ENCODE measurements at regions not wholly inside any gene's neighbourhood (a gene's known extent, or its start where the extent isn't known, plus 50 kb on each side); places are given as distances from the start of the nearest gene placed in this dataset.

DNA sequence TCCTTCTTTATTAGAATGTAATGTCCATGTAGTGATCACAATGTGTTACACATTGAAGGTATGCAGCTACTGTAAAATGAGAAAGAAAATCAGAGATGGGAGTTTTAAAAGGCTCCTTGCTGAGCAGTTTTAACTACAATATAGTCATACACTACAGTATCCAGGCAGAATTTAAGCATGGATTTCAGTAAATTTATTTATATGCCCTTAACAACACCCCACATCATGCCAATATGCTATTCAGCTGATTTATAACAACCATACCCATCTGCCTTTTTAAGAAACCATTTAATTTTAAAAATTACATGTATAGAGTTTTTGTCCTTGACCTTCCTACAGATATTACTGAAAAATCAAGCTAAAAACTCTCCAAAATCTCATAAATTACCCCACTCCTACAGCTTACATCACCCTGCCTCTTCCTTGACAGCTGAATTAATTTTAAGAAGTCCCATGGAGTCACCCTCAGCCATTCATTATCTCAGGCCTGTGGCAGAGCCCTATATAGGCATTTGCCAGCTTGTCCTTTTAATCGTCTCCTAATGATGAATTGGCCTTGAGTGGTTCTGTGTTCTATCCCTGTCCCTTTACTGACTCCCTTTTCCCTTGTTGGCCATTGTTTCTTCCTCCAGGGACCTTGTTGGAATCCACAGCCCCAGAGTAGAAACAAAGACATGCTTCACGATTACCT is 797.6 kb upstream of the ARRDC4 start:
- intact Hi-C loops (cut with micrococcal nuclease), result no loop called here
- Histone ChIP-seq H3K9me3 (replicated peaks; ENCODE audit: control insufficient read depth, insufficient read depth, low read length) (no peaks in the 10 kb centered on the region), H3K4me1 (ENCODE audit: control insufficient read depth, extremely low read depth, insufficient read depth, low read length) (no peaks in the 10 kb centered on the region), H3K9ac (replicated peaks; ENCODE audit: extremely low read depth, insufficient read depth, low read length) (no peak overlapping the region), H3K79me2 (ENCODE audit: control insufficient read depth, insufficient read depth, low read length) (no peaks in the 10 kb centered on the region), H4K20me1 (replicated peaks; ENCODE audit: control insufficient read depth, extremely low read depth, insufficient read depth, low read length) (no peaks in the 10 kb centered on the region), H3K9me1 (replicated peaks; ENCODE audit: control insufficient read depth, extremely low read depth, insufficient read depth, low read length) (no peaks in the 10 kb centered on the region), H3K27me3 (ENCODE audit: control insufficient read depth in 2 of 2, insufficient read depth in 2 of 2, low read length in 2 of 2) (no peaks in the 10 kb centered on the region), H3K27ac (ENCODE audit: insufficient read depth, low read depth, low read length) (no peak overlapping the region), H3K36me3 (ENCODE audit: control insufficient read depth in 2 of 2, extremely low read depth in 1 of 2, insufficient read depth in 2 of 2, low read length in 2 of 2) (no peaks in the 10 kb centered on the region), H3K4me3 (replicated peaks in 1 of 3; ENCODE audit: insufficient read depth in 1 of 3, low read depth in 1 of 3, low read length in 3 of 3) (no peak overlapping the region), H3K4me2 (ENCODE audit: insufficient read depth, low read length) (no peak overlapping the region), H2AFZ (ENCODE audit: low read depth, low read length) (no peak overlapping the region)
- TF ChIP-seq GATA2 (IDR thresholded peaks at IDR 0.05; ENCODE audit: insufficient read depth, insufficient read length, low read depth, low read length) (no peak), FOS (IDR thresholded peaks at IDR 0.05; ENCODE audit: borderline replicate concordance, insufficient read depth, low read length) (no peak), EZH2 (IDR thresholded peaks at IDR 0.05; ENCODE audit: borderline replicate concordance, low read depth, low read length, severe bottlenecking) (no peak), POLR2A (IDR thresholded peaks at IDR 0.05; ENCODE audit: low read depth, low read length) (no peak)
- TF ChIP-seq, protein P1, sequence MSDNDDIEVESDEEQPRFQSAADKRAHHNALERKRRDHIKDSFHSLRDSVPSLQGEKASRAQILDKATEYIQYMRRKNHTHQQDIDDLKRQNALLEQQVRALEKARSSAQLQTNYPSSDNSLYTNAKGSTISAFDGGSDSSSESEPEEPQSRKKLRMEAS (IDR thresholded peaks at IDR 0.05; ENCODE audit: insufficient read depth, insufficient read length), result no peak
- CTCF ChIA-PET, result interaction anchor here (1.0 kb wide), 1 partner anchor 12 kb away, joined by 3 read pairs; no protein-coding TSS in a partner anchor
- FAIRE-seq, result no peak
- no peak for DNase-seq (ENCODE audit: low read depth, low spot score)
- POLR2A ChIA-PET, result no interaction called here
- dilution Hi-C loops (cut with MboI; ENCODE audit: extremely low pct_ligation_motif_present, low sequenced_read_pairs), result no loop called here
- no TSS peak for BruUV-seq (replicated peaks)

DNA sequence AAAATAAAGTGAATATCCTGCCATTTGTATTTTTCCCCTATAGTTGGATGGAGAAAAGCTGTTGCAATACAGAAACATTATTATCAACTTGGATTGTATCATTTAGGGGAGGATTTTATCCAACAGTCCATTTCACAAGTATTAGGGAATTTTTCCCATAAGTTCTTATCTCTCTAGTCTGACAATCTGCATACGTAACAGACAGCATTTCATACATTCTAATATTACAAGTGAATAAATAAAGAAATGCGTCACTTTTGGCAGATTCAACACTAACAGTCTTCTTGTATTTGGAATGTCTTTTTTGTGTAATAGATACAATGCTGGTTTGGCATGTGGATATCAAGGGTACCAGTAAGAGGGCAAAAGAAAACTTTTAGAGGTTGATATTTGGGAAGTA is 795.3 kb upstream of the ARRDC4 start:
- no peaks in the 10 kb centered on the region for H3K79me2 ChIP-seq (ENCODE audit: control insufficient read depth, insufficient read depth, low read length)
- H3K27me3 ChIP-seq (ENCODE audit: control insufficient read depth in 2 of 2, insufficient read depth in 2 of 2, low read length in 2 of 2), result no peaks in the 10 kb centered on the region
- H3K36me3 ChIP-seq (ENCODE audit: control insufficient read depth in 2 of 2, extremely low read depth in 1 of 2, insufficient read depth in 2 of 2, low read length in 2 of 2), result no peaks in the 10 kb centered on the region
- no peaks in the 10 kb centered on the region for H3K4me1 ChIP-seq (ENCODE audit: control insufficient read depth, extremely low read depth, insufficient read depth, low read length)
- DNase-seq (ENCODE audit: low read depth, low spot score) (no peak), FAIRE-seq (no peak)
- H3K27ac ChIP-seq (ENCODE audit: insufficient read depth, low read depth, low read length), result no peak overlapping the region
- dilution Hi-C loops (cut with MboI; ENCODE audit: extremely low pct_ligation_motif_present, low sequenced_read_pairs) (no loop called here), intact Hi-C loops (cut with micrococcal nuclease) (no loop called here)
- TF ChIP-seq EZH2 (IDR thresholded peaks at IDR 0.05; ENCODE audit: borderline replicate concordance, low read depth, low read length, severe bottlenecking) (no peak), FOS (IDR thresholded peaks at IDR 0.05; ENCODE audit: borderline replicate concordance, insufficient read depth, low read length) (no peak), GATA2 (IDR thresholded peaks at IDR 0.05; ENCODE audit: insufficient read depth, insufficient read length, low read depth, low read length) (no peak), POLR2A (IDR thresholded peaks at IDR 0.05; ENCODE audit: low read depth, low read length) (no peak), POLR2AphosphoS5 (IDR thresholded peaks at IDR 0.05; ENCODE audit: insufficient read depth, low read depth, low read length) (no peak)
- TF ChIP-seq, protein P2, sequence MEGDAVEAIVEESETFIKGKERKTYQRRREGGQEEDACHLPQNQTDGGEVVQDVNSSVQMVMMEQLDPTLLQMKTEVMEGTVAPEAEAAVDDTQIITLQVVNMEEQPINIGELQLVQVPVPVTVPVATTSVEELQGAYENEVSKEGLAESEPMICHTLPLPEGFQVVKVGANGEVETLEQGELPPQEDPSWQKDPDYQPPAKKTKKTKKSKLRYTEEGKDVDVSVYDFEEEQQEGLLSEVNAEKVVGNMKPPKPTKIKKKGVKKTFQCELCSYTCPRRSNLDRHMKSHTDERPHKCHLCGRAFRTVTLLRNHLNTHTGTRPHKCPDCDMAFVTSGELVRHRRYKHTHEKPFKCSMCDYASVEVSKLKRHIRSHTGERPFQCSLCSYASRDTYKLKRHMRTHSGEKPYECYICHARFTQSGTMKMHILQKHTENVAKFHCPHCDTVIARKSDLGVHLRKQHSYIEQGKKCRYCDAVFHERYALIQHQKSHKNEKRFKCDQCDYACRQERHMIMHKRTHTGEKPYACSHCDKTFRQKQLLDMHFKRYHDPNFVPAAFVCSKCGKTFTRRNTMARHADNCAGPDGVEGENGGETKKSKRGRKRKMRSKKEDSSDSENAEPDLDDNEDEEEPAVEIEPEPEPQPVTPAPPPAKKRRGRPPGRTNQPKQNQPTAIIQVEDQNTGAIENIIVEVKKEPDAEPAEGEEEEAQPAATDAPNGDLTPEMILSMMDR (IDR thresholded peaks at IDR 0.05; ENCODE audit: extremely low read depth in 1 of 2, insufficient read depth in 1 of 2, low read depth in 1 of 2, low read length in 2 of 2), result no peak
- H3K9me3 ChIP-seq (replicated peaks; ENCODE audit: control insufficient read depth, insufficient read depth, low read length), result no peaks in the 10 kb centered on the region
- H2AFZ ChIP-seq (ENCODE audit: low read depth, low read length), result no peak overlapping the region
- no peaks in the 10 kb centered on the region for H3K9me1 ChIP-seq (replicated peaks; ENCODE audit: control insufficient read depth, extremely low read depth, insufficient read depth, low read length)
- ChIA-PET POLR2A (no interaction called here), CTCF (no interaction called here)
- no peak overlapping the region for H3K4me2 ChIP-seq (ENCODE audit: insufficient read depth, low read length)
- H4K20me1 ChIP-seq (replicated peaks; ENCODE audit: control insufficient read depth, extremely low read depth, insufficient read depth, low read length), result no peaks in the 10 kb centered on the region
- BruUV-seq (replicated peaks), result no TSS peak
- H3K4me3 ChIP-seq (replicated peaks in 1 of 3; ENCODE audit: insufficient read depth in 1 of 3, low read depth in 1 of 3, low read length in 3 of 3), result no peak overlapping the region
- H3K9ac ChIP-seq (replicated peaks; ENCODE audit: extremely low read depth, insufficient read depth, low read length), result no peak overlapping the region

All from endothelial cell of umbilical vein (primary cell).